ENCODE measurements at regions not wholly inside any gene's neighbourhood (a gene's known extent, or its start where the extent isn't known, plus 50 kb on each side); places are given as distances from the start of the nearest gene placed in this dataset.

DNA sequence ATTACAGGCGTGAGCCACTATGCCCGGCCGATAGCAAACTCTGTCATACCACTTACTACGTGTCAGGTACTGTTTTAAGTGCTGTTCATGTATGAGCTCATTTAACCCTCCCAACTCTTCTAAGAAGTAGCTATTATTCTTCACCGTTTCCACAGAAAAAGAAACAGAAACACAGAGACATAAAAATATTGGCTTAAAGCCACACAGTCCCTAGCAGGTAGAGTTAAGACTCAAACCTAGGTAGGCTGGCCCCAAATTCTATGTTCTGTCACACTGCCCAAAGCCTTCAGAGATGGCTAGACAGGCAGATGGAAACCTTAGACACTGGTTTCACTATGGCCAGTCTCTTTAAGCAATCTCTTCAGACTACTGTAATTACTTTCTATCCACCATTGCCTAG lies 149.8 kb upstream of the KCNMB2 start:
- no peak for TF ChIP-seq CTCF (IDR thresholded peaks at IDR 0.05; ENCODE audit: low read length)
- TF ChIP-seq EZH2 (optimal IDR thresholded peaks at IDR 0.05; ENCODE audit: low read depth, low read length), result no peak

All from MM.1S (cell line).